Tibial nerve (tissue), 4 donors: ENCODE measurements at regions not wholly inside any gene's neighbourhood (a gene's known extent, or its start where the extent isn't known, plus 50 kb on each side); places are given as distances from the start of the nearest gene placed in this dataset.

Experiments used
- DNase-seq, 2 donors: peaks; one replicate each; pipeline ENCODE4 v3.0.0-alpha.2; 2019; ENCODE audit warnings: low spot score in 2 of 2
- H3K27ac ChIP-seq, 4 donors: fragments of 200-600 bp; sonication (generic) in 3 of 4; one replicate each; pipeline ENCODE4 v1.5.1; 2017 to 2019; ENCODE audit warnings: mild to moderate bottlenecking in 1 of 4
- H3K27me3 ChIP-seq, 2 donors: fragments of 200-600 bp; sonication (generic) in 1 of 2; one replicate each; pipeline versions ENCODE4 v1.5.1 to v1.6.0; 2017 to 2019
- H3K36me3 ChIP-seq, 3 donors: fragments of 200-600 bp; sonication (generic); one replicate each; pipeline ENCODE4 v1.5.1; 2018 to 2019
- H3K4me1 ChIP-seq, 4 donors: fragments of 200-600 bp; sonication (generic) in 3 of 4; one replicate each; pipeline ENCODE4 v1.5.1; 2017 to 2019
- H3K4me3 ChIP-seq, 4 donors: fragments of 200-600 bp; sonication (generic) in 3 of 4; one replicate each; pipeline ENCODE4 v1.5.1; 2017 to 2019; ENCODE audit warnings: mild to moderate bottlenecking in 1 of 4, moderate library complexity in 1 of 4
- H3K9me3 ChIP-seq, 4 donors: fragments of 200-600 bp; sonication (generic) in 3 of 4; one replicate each; pipeline ENCODE4 v1.5.1; 2017 to 2019
- EP300 ChIP-seq, 2 donors: sonication (generic); formaldehyde crosslinking; IDR thresholded peaks; one replicate each; pipeline ENCODE4 v1.6.1; 2017; ENCODE audit warnings: antibody characterized with exemption in 2 of 2, mild to moderate bottlenecking in 1 of 2
- POLR2A ChIP-seq, 2 donors: fragments of 450-650 bp; IDR thresholded peaks; one replicate each; pipeline ENCODE4 v1.6.1; 2017; ENCODE audit warnings: antibody characterized with exemption in 2 of 2, mild to moderate bottlenecking in 2 of 2, moderate library complexity in 2 of 2
- WGBS, 2 donors: methylation state at CpG; one replicate each; pipeline ENCODE4 v1.1.5; 2018; 5-methylcytosine and 5-hydroxymethylcytosine counted together
- TF ChIP-seq, protein P1 (sequence below), 5 experiments: fragments of 200-600 bp in 3 of 5; fragments of 450-650 bp in 2 of 5; sonication (generic) in 3 of 5; IDR thresholded peaks; one replicate each; pipeline ENCODE4 v1.5.1; 2016 to 2019; ENCODE audit warnings: antibody characterized with exemption in 5 of 5, mild to moderate bottlenecking in 3 of 5, moderate library complexity in 2 of 5

- no peaks in the 10 kb centered on the region for H3K27me3 ChIP-seq
- no peak for TF ChIP-seq EP300 (IDR thresholded peaks at IDR 0.05)
- TF ChIP-seq POLR2A (IDR thresholded peaks at IDR 0.05): no peak
- TF ChIP-seq, protein P1, sequence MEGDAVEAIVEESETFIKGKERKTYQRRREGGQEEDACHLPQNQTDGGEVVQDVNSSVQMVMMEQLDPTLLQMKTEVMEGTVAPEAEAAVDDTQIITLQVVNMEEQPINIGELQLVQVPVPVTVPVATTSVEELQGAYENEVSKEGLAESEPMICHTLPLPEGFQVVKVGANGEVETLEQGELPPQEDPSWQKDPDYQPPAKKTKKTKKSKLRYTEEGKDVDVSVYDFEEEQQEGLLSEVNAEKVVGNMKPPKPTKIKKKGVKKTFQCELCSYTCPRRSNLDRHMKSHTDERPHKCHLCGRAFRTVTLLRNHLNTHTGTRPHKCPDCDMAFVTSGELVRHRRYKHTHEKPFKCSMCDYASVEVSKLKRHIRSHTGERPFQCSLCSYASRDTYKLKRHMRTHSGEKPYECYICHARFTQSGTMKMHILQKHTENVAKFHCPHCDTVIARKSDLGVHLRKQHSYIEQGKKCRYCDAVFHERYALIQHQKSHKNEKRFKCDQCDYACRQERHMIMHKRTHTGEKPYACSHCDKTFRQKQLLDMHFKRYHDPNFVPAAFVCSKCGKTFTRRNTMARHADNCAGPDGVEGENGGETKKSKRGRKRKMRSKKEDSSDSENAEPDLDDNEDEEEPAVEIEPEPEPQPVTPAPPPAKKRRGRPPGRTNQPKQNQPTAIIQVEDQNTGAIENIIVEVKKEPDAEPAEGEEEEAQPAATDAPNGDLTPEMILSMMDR (IDR thresholded peaks at IDR 0.05): no peak
- H3K4me3 ChIP-seq: no peak overlapping the region
- 74 to 83% methylated on average over 4 of the region's 4 CpGs for WGBS, 2 donors
- peaks cover 0 to 6% (median 0%) of the 10 kb centered on the region in 4 donors for H3K9me3 ChIP-seq
- H3K36me3 ChIP-seq: no peaks in the 10 kb centered on the region
- no peaks in the 10 kb centered on the region for H3K4me1 ChIP-seq
- no peak overlapping the region for H3K27ac ChIP-seq
- no peak for DNase-seq
Observed at GRCh38 chr5:68396722-68397121, 181.2 kb downstream of the PIK3R1 start.

GRCh38 chr5:68398146-68398812 is 182.7 kb downstream of the PIK3R1 start:
- no peak for DNase-seq
- H3K9me3 ChIP-seq: peaks cover 0 to 6% (median 0%) of the 10 kb centered on the region in 4 donors
- TF ChIP-seq EP300 (IDR thresholded peaks at IDR 0.05): no peak
- TF ChIP-seq, protein P1 (IDR thresholded peaks at IDR 0.05): no peak
- no peak for TF ChIP-seq POLR2A (IDR thresholded peaks at IDR 0.05)
- no peak overlapping the region for H3K27ac ChIP-seq
- WGBS, 2 donors: 88 to 89% methylated on average over 1 of the region's 1 CpG
- H3K27me3 ChIP-seq: no peaks in the 10 kb centered on the region
- H3K4me3 ChIP-seq: no peak overlapping the region
- H3K4me1 ChIP-seq: no peaks in the 10 kb centered on the region
- no peaks in the 10 kb centered on the region for H3K36me3 ChIP-seq

DNA sequence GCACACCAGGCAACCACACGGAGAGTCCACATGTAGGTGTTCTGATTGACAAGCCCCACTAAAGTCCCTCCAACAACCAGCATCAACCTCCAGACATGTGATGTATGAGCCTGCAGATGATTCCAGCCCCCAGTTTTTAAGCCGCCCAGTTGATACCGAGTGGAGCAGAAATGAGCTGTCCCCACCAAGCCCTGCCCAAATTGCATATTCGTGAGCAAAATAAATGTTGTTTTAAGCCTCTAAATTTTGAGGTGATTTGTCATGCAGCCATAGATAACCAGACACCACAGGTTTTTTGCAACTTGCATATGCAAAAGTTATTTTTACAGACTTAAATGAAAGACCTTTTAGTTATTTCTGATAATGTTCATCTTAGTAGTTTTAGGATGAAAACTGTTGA is 187.7 kb downstream of the PIK3R1 start:
- 78 to 93% methylated on average over 4 of the region's 4 CpGs for WGBS, 2 donors
- no peak for DNase-seq
- no peak overlapping the region for H3K4me3 ChIP-seq
- H3K36me3 ChIP-seq: no peaks in the 10 kb centered on the region
- H3K9me3 ChIP-seq: no peaks in the 10 kb centered on the region
- H3K4me1 ChIP-seq: peaks cover 0 to 9% (median 4%) of the 10 kb centered on the region in 4 donors
- no peak overlapping the region for H3K27ac ChIP-seq
- no peaks in the 10 kb centered on the region for H3K27me3 ChIP-seq
- TF ChIP-seq, protein P1 (IDR thresholded peaks at IDR 0.05): no peak

DNA sequence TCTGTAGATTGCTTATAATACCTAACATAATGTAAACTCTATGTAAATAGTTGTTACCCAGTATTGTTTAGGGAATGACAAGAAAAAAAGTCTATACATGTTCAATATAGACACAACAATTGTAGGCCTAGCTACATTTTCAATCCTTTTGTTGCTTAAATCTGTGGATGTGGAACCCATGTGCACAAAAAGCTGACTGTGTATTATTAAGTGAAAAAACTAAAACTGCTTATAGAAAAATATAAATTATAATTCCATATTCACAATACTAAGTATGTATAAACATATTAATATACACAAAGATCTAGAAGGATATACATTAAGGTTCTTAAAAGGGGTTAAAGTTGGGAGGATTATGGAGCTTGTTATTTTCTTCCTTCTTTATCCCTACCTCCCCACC is 188.7 kb downstream of the PIK3R1 start:
- no peak overlapping the region for H3K4me3 ChIP-seq
- no peak overlapping the region for H3K27ac ChIP-seq
- no peaks in the 10 kb centered on the region for H3K27me3 ChIP-seq
- peaks cover 0 to 9% (median 4%) of the 10 kb centered on the region in 4 donors for H3K4me1 ChIP-seq
- H3K36me3 ChIP-seq: no peaks in the 10 kb centered on the region
- no peak for DNase-seq
- TF ChIP-seq, protein P1 (IDR thresholded peaks at IDR 0.05): no peak
- TF ChIP-seq POLR2A (IDR thresholded peaks at IDR 0.05) (no peak), EP300 (IDR thresholded peaks at IDR 0.05) (no peak)
- no peaks in the 10 kb centered on the region for H3K9me3 ChIP-seq

DNA sequence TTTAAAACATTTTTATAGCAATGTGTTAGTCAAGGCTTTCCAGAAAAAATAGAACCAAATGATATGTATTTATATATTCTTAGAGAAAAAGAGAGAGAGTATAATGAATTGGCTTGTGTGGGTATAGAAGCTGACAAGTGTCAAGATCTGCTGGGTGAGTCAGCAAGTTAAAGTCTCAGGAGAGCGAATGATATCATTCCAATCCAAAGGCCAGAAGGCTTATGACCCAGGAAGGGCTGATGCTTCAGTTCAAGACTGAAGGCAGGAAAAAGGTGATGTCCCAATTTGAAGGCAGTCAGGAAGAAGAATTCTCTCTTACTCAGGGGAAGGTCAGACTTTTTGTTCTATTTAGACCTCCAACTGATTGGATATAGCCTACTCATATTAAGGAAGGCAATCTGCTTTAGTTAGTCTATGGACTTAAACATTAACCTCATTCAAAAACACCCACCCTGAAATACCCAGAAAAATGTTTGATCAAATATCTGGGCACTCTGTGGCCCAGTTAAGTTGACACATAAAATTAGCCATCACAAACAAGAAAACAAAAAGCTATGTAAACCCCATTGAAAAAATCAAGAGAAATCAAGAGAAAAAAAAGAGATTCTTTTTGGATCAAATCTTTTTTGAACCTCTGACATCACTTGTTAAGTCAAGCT is 189.6 kb downstream of the PIK3R1 start:
- DNase-seq: no peak
- TF ChIP-seq, protein P1 (IDR thresholded peaks at IDR 0.05): no peak
- no peak for TF ChIP-seq POLR2A (IDR thresholded peaks at IDR 0.05)
- no peak for TF ChIP-seq EP300 (IDR thresholded peaks at IDR 0.05)
- Histone ChIP-seq H3K27ac (no peak overlapping the region), H3K36me3 (no peaks in the 10 kb centered on the region), H3K4me1 (peaks cover 0 to 9% (median 4%) of the 10 kb centered on the region in 4 donors), H3K27me3 (no peaks in the 10 kb centered on the region), H3K9me3 (no peaks in the 10 kb centered on the region), H3K4me3 (no peak overlapping the region)
- 92 to 94% methylated on average over 1 of the region's 1 CpG for WGBS, 2 donors
